ENCODE measurements at regions not wholly inside any gene's neighbourhood (a gene's known extent, or its start where the extent isn't known, plus 50 kb on each side); places are given as distances from the start of the nearest gene placed in this dataset.

- TF ChIP-seq EZH2 (IDR thresholded peaks at IDR 0.05; ENCODE audit: insufficient read depth, poor library complexity, severe bottlenecking), result no peak
- TF ChIP-seq EZH2phosphoT487 (IDR thresholded peaks at IDR 0.05; ENCODE audit: insufficient read depth, low read depth), result no peak
Observed at GRCh38 chr4:126216611-126217010, 901.9 kb downstream of the FAT4 start.

Data from GM23248 (cell line).